ENCODE measurements at regions not wholly inside any gene's neighbourhood (a gene's known extent, or its start where the extent isn't known, plus 50 kb on each side); places are given as distances from the start of the nearest gene placed in this dataset.

DNA sequence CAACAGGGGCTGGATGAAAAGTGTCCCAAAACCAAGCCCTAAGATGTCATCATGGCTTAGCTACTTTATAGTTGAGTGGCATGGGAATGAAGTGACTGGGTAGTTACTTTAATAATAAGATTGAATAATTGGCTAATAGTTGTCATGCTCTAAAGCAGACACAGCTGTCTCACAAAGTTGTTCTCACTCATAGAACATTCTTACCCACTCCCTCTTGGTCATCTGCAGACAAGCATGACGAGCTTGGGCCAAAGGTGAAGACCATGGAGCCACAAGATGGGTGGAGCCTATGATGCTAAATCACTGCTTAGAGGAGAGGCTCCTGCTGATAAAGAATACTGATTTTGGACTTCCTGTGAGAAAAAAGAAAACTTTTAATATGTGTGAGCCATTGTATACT, 62.4 kb upstream of the MMADHC start:
- TF ChIP-seq, protein P1, sequence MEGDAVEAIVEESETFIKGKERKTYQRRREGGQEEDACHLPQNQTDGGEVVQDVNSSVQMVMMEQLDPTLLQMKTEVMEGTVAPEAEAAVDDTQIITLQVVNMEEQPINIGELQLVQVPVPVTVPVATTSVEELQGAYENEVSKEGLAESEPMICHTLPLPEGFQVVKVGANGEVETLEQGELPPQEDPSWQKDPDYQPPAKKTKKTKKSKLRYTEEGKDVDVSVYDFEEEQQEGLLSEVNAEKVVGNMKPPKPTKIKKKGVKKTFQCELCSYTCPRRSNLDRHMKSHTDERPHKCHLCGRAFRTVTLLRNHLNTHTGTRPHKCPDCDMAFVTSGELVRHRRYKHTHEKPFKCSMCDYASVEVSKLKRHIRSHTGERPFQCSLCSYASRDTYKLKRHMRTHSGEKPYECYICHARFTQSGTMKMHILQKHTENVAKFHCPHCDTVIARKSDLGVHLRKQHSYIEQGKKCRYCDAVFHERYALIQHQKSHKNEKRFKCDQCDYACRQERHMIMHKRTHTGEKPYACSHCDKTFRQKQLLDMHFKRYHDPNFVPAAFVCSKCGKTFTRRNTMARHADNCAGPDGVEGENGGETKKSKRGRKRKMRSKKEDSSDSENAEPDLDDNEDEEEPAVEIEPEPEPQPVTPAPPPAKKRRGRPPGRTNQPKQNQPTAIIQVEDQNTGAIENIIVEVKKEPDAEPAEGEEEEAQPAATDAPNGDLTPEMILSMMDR (IDR thresholded peaks at IDR 0.05; ENCODE audit: low read depth, low read length) = no peak
- TF ChIP-seq EZH2phosphoT487 (IDR thresholded peaks at IDR 0.05; ENCODE audit: low read depth) = no peak
